GM12864 (cell line): ENCODE measurements at regions not wholly inside any gene's neighbourhood (a gene's known extent, or its start where the extent isn't known, plus 50 kb on each side); places are given as distances from the start of the nearest gene placed in this dataset.
"Not testable (repeated sequence)": the region's sequence is repeated elsewhere in the genome, so short reads cannot be mapped to it uniquely, and the experiment has no call there.

ENCODE experiments used
- DNase-seq: peaks from one replicate; pipeline ENCODE4 v3.0.0-alpha.2; 2011; ENCODE audit warnings: low read depth
- H3K4me3 ChIP-seq: 2 replicates; pipeline ENCODE4 v1.5.1; 2011; ENCODE audit warnings: mild to moderate bottlenecking, low read depth, low read length, control low read depth
- CTCF ChIP-seq: IDR thresholded peaks from 2 replicates; pipeline ENCODE4 v1.5.1; 2011; ENCODE audit warnings: low read depth, mild to moderate bottlenecking, moderate library complexity, low read length, control low read depth, inconsistent platforms; ENCODE audit errors: missing control alignments

DNA sequence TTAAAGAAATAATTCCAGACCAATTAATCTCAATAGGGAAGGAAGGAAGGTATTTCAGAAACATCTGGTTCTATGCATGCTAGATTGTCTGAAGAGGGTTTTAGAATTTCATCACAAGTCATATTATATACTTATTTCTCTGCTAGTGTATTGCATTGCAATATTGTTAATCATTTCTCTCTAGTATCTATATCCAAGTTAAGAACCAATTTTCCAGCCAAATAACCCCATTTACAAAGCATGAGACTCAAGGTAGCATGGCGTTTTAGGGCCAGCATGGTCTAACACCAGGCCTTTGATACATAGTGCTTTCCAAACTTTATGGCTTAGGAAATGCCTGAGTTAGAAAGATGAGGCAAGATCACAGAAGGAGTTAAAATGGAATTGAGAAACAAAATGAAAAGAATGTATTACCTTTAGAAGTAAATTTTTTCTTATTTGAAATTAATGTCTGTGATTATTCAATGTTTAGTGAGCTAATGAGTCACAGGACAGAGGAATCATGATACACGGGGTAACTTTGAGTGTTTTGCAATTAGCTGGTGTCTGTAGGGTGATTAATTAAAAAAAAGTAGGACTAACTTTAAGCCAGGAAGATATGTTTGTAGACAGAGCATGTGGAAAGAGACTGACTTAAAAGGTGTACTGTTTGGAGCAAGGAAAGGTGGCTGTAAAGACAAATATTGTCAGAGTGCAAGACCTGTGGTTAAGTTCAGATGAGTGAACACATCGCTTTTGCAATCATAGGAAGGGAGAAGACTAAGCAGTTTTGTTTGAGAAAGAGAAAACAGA lies 1006.2 kb upstream of the CITED2 start:
- no peak overlapping the region for H3K4me3 ChIP-seq
- TF ChIP-seq CTCF = no peak
- DNase-seq = no peak

- no peak for TF ChIP-seq CTCF
- no peak for DNase-seq
- H3K4me3 ChIP-seq = no peak overlapping the region
Measured at GRCh38 chr6:140379919-140380318, 1005.5 kb upstream of the CITED2 start.

GRCh38 chr6:140376209-140376608 lies 1001.8 kb upstream of the CITED2 start:
- no peak for TF ChIP-seq CTCF
- no peak overlapping the region for H3K4me3 ChIP-seq
- DNase-seq = no peak

- not testable (repeated sequence) for H3K4me3 ChIP-seq, DNase-seq
Measured at GRCh38 chr6:140373728-140374127, 999.3 kb upstream of the CITED2 start.

- no peak overlapping the region for H3K4me3 ChIP-seq
- no peak for TF ChIP-seq CTCF
- no peak for DNase-seq
Measured at GRCh38 chr6:140372064-140372463, 997.6 kb upstream of the CITED2 start.

GRCh38 chr6:140370976-140371870 lies 996.8 kb upstream of the CITED2 start:
- no peak overlapping the region for H3K4me3 ChIP-seq
- no peak for TF ChIP-seq CTCF
- DNase-seq = no peak

GRCh38 chr6:140370441-140370840 lies 996.0 kb upstream of the CITED2 start:
- DNase-seq = no peak
- no peak for TF ChIP-seq CTCF
- H3K4me3 ChIP-seq = no peak overlapping the region
